HG02642 (cell line): ENCODE measurements at regions not wholly inside any gene's neighbourhood (a gene's known extent, or its start where the extent isn't known, plus 50 kb on each side); places are given as distances from the start of the nearest gene placed in this dataset.

Source experiments
- ATAC-seq: cut with Tn5 transposase; IDR thresholded peaks from one replicate; pipeline ENCODE4 v1.9.1; 2021; ENCODE audit warnings: mild to moderate bottlenecking; ENCODE audit not compliant: unreplicated experiment, poor library complexity

- no peak for ATAC-seq
Observed at GRCh38 chr12:87704374-87704773, 324.8 kb downstream of the C12orf50 start.

GRCh38 chr12:87690236-87690810 lies 338.9 kb downstream of the C12orf50 start:
- ATAC-seq, result no peak

GRCh38 chr12:87689196-87689595 lies 340.0 kb downstream of the C12orf50 start:
- no peak for ATAC-seq

- ATAC-seq, result no peak
Observed at GRCh38 chr12:87687362-87687761, 341.8 kb downstream of the C12orf50 start.

GRCh38 chr12:87685696-87686095 lies 343.5 kb downstream of the C12orf50 start:
- ATAC-seq, result no peak

GRCh38 chr12:87679251-87679650 lies 349.9 kb downstream of the C12orf50 start:
- ATAC-seq, result no peak

- ATAC-seq, result no peak
Observed at GRCh38 chr12:87678453-87678852, 350.7 kb downstream of the C12orf50 start.

GRCh38 chr12:87676731-87677130 lies 352.5 kb downstream of the C12orf50 start:
- ATAC-seq, result no peak

- ATAC-seq, result no peak
Observed at GRCh38 chr12:87671757-87672156, 357.4 kb downstream of the C12orf50 start.

- ATAC-seq, result no peak
Observed at GRCh38 chr12:87670448-87670847, 358.8 kb downstream of the C12orf50 start.

GRCh38 chr12:87667378-87667777 lies 361.8 kb downstream of the C12orf50 start:
- ATAC-seq, result no peak

GRCh38 chr12:87661786-87662377 lies 367.3 kb downstream of the C12orf50 start:
- ATAC-seq, result peak; percentile 67

- no peak for ATAC-seq
Observed at GRCh38 chr12:87660987-87661774, 368.0 kb downstream of the C12orf50 start.

GRCh38 chr12:87660291-87660690 lies 368.9 kb downstream of the C12orf50 start:
- no peak for ATAC-seq

GRCh38 chr12:87656311-87656710 lies 372.9 kb downstream of the C12orf50 start:
- ATAC-seq, result no peak

GRCh38 chr12:87651670-87652425 lies 377.4 kb downstream of the C12orf50 start:
- ATAC-seq, result no peak

- ATAC-seq, result no peak
Observed at GRCh38 chr12:87642245-87642644, 387.0 kb downstream of the C12orf50 start.

GRCh38 chr12:87618199-87618598 lies 411.0 kb downstream of the C12orf50 start:
- ATAC-seq, result no peak

GRCh38 chr12:87612996-87613395 lies 416.2 kb downstream of the C12orf50 start:
- no peak for ATAC-seq

GRCh38 chr12:87608321-87608720 lies 420.9 kb downstream of the C12orf50 start:
- ATAC-seq, result no peak

GRCh38 chr12:87603727-87604126 lies 425.5 kb downstream of the C12orf50 start:
- no peak for ATAC-seq
